Endothelial cell (in vitro differentiated cells): ENCODE measurements at regions not wholly inside any gene's neighbourhood (a gene's known extent, or its start where the extent isn't known, plus 50 kb on each side); places are given as distances from the start of the nearest gene placed in this dataset.
A peak's percentile ranks its signal among the peaks of the same experiment; 100 is the strongest.

ENCODE experiments used
- DNase-seq: peaks from one replicate; pipeline ENCODE4 v3.0.0; 2021; ENCODE audit warnings: low spot score
- H3K27ac Mint-ChIP-seq: one replicate; pipeline ENCODE4 v1.8.0; 2021; ENCODE audit warnings: mixed read lengths, inconsistent platforms; ENCODE audit not compliant: unreplicated experiment
- H3K27me3 Mint-ChIP-seq: one replicate; pipeline ENCODE4 v1.8.0; 2021; ENCODE audit warnings: mild to moderate bottlenecking, moderate library complexity, mixed read lengths, inconsistent platforms; ENCODE audit not compliant: unreplicated experiment
- H3K36me3 Mint-ChIP-seq: one replicate; pipeline ENCODE4 v1.8.0; 2021; ENCODE audit warnings: mild to moderate bottlenecking, low read depth, mixed read lengths, inconsistent platforms; ENCODE audit not compliant: unreplicated experiment
- H3K4me1 Mint-ChIP-seq: one replicate; pipeline ENCODE4 v1.8.0; 2021; ENCODE audit warnings: mild to moderate bottlenecking, mixed read lengths, inconsistent platforms; ENCODE audit not compliant: unreplicated experiment
- H3K4me3 Mint-ChIP-seq: one replicate; pipeline ENCODE4 v1.8.0; 2021; ENCODE audit warnings: mild to moderate bottlenecking, mixed read lengths, inconsistent platforms; ENCODE audit not compliant: unreplicated experiment
- H3K9me3 Mint-ChIP-seq: one replicate; pipeline ENCODE4 v1.8.0; 2021; ENCODE audit warnings: mixed read lengths, inconsistent platforms; ENCODE audit not compliant: unreplicated experiment
- TF ChIP-seq, protein P1 (sequence below): fragments of 200-600 bp; sonication (generic); IDR thresholded peaks from one replicate; pipeline ENCODE4 v1.5.0; 2021; ENCODE audit warnings: antibody characterized with exemption; ENCODE audit not compliant: unreplicated experiment

DNA sequence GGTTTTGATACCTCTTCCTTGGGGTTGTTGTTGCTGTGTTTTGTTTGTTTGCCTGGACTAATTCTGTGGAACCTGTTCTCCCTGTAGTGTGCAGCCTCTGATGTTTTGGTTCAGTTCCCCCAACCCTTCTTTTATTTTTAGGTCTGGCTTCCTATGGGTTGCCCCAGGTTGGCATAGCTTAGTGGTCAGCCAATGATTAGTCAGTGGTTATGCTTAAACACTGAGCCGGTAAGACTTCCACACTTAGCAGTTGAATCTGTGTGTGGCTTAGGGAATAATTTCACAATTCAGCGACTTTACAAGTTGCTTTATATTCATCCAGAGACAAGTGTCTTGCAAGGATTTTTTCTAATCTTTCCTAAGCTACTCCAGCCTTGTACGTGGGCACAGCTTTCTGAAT, 78.6 kb upstream of the CLPB start:
- TF ChIP-seq, protein P1, sequence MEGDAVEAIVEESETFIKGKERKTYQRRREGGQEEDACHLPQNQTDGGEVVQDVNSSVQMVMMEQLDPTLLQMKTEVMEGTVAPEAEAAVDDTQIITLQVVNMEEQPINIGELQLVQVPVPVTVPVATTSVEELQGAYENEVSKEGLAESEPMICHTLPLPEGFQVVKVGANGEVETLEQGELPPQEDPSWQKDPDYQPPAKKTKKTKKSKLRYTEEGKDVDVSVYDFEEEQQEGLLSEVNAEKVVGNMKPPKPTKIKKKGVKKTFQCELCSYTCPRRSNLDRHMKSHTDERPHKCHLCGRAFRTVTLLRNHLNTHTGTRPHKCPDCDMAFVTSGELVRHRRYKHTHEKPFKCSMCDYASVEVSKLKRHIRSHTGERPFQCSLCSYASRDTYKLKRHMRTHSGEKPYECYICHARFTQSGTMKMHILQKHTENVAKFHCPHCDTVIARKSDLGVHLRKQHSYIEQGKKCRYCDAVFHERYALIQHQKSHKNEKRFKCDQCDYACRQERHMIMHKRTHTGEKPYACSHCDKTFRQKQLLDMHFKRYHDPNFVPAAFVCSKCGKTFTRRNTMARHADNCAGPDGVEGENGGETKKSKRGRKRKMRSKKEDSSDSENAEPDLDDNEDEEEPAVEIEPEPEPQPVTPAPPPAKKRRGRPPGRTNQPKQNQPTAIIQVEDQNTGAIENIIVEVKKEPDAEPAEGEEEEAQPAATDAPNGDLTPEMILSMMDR = no peak
- H3K4me1 Mint-ChIP-seq = no peaks in the 10 kb centered on the region
- no peak overlapping the region for H3K4me3 Mint-ChIP-seq
- H3K27ac Mint-ChIP-seq = no peak overlapping the region
- H3K9me3 Mint-ChIP-seq = peaks cover 9% of the 10 kb centered on the region
- peaks cover 6% of the 10 kb centered on the region for H3K27me3 Mint-ChIP-seq
- H3K36me3 Mint-ChIP-seq = peaks cover 15% of the 10 kb centered on the region
- no peak for DNase-seq

DNA sequence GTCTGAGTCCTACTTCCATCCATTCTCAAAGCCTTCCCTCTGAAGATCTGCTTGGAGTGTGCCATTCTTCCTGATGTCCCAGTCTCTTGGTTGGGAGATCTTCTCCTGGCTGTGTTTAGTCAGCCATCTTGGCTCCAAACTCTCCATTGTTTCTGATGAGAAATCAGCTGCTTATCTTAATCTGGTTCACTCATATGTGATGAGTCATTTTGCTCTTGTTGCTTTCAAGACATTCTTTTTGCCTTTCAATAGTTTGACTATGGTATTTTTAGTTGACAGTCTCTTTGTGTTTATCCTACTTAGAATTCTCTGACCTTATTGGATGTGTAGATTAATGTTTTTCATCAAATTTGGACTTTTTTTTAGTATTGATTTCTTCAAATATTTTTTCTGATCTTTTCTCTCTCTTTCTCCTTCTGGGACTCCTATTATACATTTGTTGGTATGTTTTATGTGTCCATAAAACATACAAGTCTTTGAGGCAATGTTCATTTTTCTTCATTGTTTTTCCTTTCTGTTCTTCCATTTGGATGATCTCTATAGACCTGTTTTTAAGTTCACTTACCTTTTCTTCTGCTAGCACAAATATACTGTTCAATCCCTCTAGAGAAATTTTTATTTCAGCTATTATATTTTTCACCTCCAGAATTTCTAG, 77.2 kb upstream of the CLPB start:
- Mint-ChIP-seq H3K27ac (peak overlapping the region; percentile 6), H3K4me1 (no peaks in the 10 kb centered on the region)

DNA sequence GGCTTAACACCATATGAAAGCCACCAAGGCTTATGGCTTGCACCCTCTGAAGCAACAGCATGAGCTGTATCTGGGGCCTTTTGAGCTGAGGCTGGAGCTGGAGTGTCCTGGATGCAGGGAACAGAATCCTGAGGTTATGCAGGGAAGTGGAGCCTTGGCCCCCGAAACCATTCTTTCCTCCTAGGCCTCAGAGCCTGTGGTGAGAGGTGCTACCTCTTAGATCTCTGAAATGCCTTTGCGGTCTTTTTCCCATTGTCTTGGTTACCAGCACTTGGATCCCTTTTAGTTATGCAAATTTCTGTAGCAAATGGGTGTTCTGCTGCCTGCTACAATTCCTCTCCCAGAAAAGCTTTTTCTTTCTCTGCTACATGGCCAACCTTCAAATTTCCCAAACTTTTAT, 72.7 kb upstream of the CLPB start:
- peaks cover 22% of the 10 kb centered on the region for H3K9me3 Mint-ChIP-seq
- H3K27me3 Mint-ChIP-seq = peaks cover 12% of the 10 kb centered on the region
- H3K36me3 Mint-ChIP-seq = peaks cover 27% of the 10 kb centered on the region
- H3K4me3 Mint-ChIP-seq = peak overlapping the region; percentile 20
- H3K27ac Mint-ChIP-seq = no peak overlapping the region
- no peak for DNase-seq
- H3K4me1 Mint-ChIP-seq = no peaks in the 10 kb centered on the region
- TF ChIP-seq, protein P1 = no peak

More for the DNA sequence above, 77.2 kb upstream of the CLPB start:
- H3K9me3 Mint-ChIP-seq = peaks cover 9% of the 10 kb centered on the region
- no peak for DNase-seq
- H3K4me3 Mint-ChIP-seq = peak overlapping the region; percentile 0
- peaks cover 23% of the 10 kb centered on the region for H3K36me3 Mint-ChIP-seq
- TF ChIP-seq, protein P1 = no peak
- peaks cover 6% of the 10 kb centered on the region for H3K27me3 Mint-ChIP-seq

DNA sequence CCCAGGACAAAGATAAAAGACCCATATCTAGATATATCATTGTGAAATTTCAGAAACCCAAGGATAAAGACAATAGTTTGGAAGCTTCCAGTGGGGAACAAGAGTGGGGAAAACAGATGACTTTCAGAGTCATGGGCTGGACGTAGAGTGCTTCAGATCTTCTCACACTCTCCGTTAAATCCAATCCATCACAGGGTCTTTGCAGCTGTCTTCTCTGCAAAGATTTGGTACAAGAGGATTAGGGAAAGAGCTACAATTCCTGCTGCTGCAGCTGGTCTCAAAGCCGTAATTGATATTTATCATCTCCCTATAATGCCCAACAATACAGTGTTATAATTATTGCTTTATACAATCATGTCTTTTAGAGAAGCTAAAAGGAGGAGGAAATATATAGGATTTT, 63.4 kb upstream of the CLPB start:
- no peak for DNase-seq
- Mint-ChIP-seq H3K4me3 (no peak overlapping the region), H3K27ac (no peak overlapping the region), H3K4me1 (no peaks in the 10 kb centered on the region), H3K27me3 (peaks cover 4% of the 10 kb centered on the region), H3K36me3 (peaks cover 3% of the 10 kb centered on the region), H3K9me3 (peaks cover 8% of the 10 kb centered on the region)
- TF ChIP-seq, protein P1 = no peak

DNA sequence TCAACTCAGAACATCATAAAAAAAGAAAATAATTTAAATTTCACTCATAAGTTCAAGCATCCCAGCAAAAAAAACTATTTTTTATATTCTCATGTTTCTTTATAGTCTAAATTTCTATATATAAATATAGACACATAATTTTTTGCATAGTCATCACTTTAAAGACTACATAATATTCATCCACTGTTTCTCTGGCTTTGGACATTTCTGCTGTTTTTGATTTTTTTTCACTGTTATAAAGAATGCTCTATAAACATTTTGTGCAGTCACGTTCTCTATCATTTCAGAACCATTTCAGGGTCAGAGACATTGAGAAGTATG, 59.7 kb upstream of the CLPB start:
- no peak for DNase-seq
- Mint-ChIP-seq H3K27me3 (peaks cover 2% of the 10 kb centered on the region), H3K36me3 (no peaks in the 10 kb centered on the region), H3K27ac (no peak overlapping the region), H3K9me3 (no peaks in the 10 kb centered on the region), H3K4me1 (no peaks in the 10 kb centered on the region), H3K4me3 (no peak overlapping the region)
- TF ChIP-seq, protein P1 = no peak
